ENCODE measurements at regions not wholly inside any gene's neighbourhood (a gene's known extent, or its start where the extent isn't known, plus 50 kb on each side); places are given as distances from the start of the nearest gene placed in this dataset.

- no peak for TF ChIP-seq ZNF623 (tag by site-specific recombination; IDR thresholded peaks at IDR 0.05)
- TF ChIP-seq ZNF777 (tag by site-specific recombination; IDR thresholded peaks at IDR 0.05; ENCODE audit: borderline replicate concordance): no peak
These were observed 227.7 kb downstream of the C4orf33 start (continued) for GRCh38 chr4:129323658-129324057.

GRCh38 chr4:129326571-129327460 lies 230.9 kb downstream of the C4orf33 start:
- Histone ChIP-seq H3K36me3 (ENCODE audit: control insufficient read depth in 2 of 2, insufficient read depth in 1 of 2, low read length in 2 of 2) (no peaks in the 10 kb centered on the region), H3K27ac (ENCODE audit: extremely low read depth, low read depth, low read length) (no peak overlapping the region), H3K9me3 (ENCODE audit: control insufficient read depth, insufficient read depth, low read depth, low read length) (no peaks in the 10 kb centered on the region), H3K4me1 (ENCODE audit: control insufficient read depth, insufficient read depth, low read length) (no peaks in the 10 kb centered on the region), H3K4me3 (ENCODE audit: low read depth, low read length) (no peak overlapping the region)
- POLR2A ChIA-PET: no interaction called here
- CTCF ChIA-PET: no interaction called here
- TF ChIP-seq, protein P1, sequence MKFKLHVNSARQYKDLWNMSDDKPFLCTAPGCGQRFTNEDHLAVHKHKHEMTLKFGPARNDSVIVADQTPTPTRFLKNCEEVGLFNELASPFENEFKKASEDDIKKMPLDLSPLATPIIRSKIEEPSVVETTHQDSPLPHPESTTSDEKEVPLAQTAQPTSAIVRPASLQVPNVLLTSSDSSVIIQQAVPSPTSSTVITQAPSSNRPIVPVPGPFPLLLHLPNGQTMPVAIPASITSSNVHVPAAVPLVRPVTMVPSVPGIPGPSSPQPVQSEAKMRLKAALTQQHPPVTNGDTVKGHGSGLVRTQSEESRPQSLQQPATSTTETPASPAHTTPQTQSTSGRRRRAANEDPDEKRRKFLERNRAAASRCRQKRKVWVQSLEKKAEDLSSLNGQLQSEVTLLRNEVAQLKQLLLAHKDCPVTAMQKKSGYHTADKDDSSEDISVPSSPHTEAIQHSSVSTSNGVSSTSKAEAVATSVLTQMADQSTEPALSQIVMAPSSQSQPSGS (tag by site-specific recombination; IDR thresholded peaks at IDR 0.05; ENCODE audit: low read depth): no peak
- TF ChIP-seq AEBP2 (tag by site-specific recombination; IDR thresholded peaks at IDR 0.05; ENCODE audit: borderline replicate concordance) (no peak), ZFP37 (tag by site-specific recombination; IDR thresholded peaks at IDR 0.05) (no peak), KLF1 (tag by site-specific recombination; IDR thresholded peaks at IDR 0.05) (no peak), ZNF23 (tag by site-specific recombination; IDR thresholded peaks at IDR 0.05; ENCODE audit: borderline replicate concordance) (no peak), EGR2 (tag by site-specific recombination; IDR thresholded peaks at IDR 0.05; ENCODE audit: low read depth) (no peak), ZNF776 (tag by site-specific recombination; IDR thresholded peaks at IDR 0.05; ENCODE audit: borderline replicate concordance) (no peak), FEZF1 (tag by site-specific recombination; IDR thresholded peaks at IDR 0.05) (no peak), ZNF843 (tag by site-specific recombination; IDR thresholded peaks at IDR 0.05) (no peak), ZNF211 (tag by site-specific recombination; IDR thresholded peaks at IDR 0.05; ENCODE audit: low read depth) (no peak)
- TF ChIP-seq, protein P2, sequence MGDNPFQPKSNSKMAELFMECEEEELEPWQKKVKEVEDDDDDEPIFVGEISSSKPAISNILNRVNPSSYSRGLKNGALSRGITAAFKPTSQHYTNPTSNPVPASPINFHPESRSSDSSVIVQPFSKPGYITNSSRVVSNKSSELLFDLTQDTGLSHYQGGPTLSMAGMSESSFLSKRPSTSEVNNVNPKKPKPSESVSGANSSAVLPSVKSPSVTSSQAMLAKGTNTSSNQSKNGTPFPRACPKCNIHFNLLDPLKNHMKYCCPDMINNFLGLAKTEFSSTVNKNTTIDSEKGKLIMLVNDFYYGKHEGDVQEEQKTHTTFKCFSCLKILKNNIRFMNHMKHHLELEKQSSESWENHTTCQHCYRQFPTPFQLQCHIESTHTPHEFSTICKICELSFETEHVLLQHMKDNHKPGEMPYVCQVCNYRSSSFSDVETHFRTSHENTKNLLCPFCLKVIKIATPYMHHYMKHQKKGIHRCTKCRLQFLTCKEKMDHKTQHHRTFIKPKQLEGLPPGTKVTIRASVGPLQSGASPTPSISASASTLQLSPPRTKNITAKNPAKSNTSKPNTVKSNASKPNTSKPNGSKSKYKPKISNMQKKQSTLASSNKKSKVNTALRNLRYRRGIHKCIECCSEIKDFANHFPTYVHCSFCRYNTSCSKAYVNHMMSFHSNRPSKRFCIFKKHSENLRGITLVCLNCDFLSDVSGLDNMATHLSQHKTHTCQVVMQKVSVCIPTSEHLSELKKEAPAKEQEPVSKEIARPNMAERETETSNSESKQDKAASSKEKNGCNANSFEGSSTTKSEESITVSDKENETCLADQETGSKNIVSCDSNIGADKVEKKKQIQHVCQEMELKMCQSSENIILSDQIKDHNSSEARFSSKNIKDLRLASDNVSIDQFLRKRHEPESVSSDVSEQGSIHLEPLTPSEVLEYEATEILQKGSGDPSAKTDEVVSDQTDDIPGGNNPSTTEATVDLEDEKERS (tag by site-specific recombination; IDR thresholded peaks at IDR 0.05): no peak

DNA sequence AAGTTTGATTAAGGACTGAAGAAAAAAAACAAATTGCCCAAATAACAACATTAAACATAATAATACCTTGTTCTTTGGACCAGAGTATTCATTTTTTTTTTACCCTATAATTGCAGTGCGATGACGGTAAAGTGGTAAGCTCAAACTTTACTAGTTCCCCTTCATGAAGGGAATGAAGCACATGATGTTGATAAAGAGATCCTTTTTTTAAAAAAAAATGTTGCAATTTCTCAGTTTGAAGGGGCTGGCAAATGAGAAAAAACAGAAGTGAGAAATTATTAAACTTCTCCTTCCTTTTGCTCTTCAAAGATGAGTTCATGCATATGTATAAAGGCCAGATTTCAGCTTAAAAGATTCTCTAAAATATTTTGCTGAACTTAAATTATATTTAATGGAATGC lies 231.7 kb downstream of the C4orf33 start:
- Histone ChIP-seq H3K36me3 (ENCODE audit: control insufficient read depth in 2 of 2, insufficient read depth in 1 of 2, low read length in 2 of 2) (no peaks in the 10 kb centered on the region), H3K9me3 (ENCODE audit: control insufficient read depth, insufficient read depth, low read depth, low read length) (no peaks in the 10 kb centered on the region), H3K4me3 (ENCODE audit: low read depth, low read length) (no peak overlapping the region), H3K27ac (ENCODE audit: extremely low read depth, low read depth, low read length) (no peak overlapping the region), H3K4me1 (ENCODE audit: control insufficient read depth, insufficient read depth, low read length) (no peaks in the 10 kb centered on the region)
- ChIA-PET POLR2A (no interaction called here), CTCF (no interaction called here)
- TF ChIP-seq ZNF510 (tag by site-specific recombination; IDR thresholded peaks at IDR 0.05; ENCODE audit: insufficient replicate concordance) (no peak), ZNF292 (tag by site-specific recombination; IDR thresholded peaks at IDR 0.05; ENCODE audit: borderline replicate concordance, low read depth) (no peak), ZBTB7A (tag by site-specific recombination; IDR thresholded peaks at IDR 0.05; ENCODE audit: low read depth) (no peak), IKZF3 (tag by site-specific recombination; IDR thresholded peaks at IDR 0.05) (no peak), TCF7L2 (IDR thresholded peaks at IDR 0.05; ENCODE audit: borderline replicate concordance, low read depth, low read length) (no peak), YY1 (tag by site-specific recombination; IDR thresholded peaks at IDR 0.05) (no peak), ZBTB17 (tag by site-specific recombination; IDR thresholded peaks at IDR 0.05) (no peak), ZNF843 (tag by site-specific recombination; IDR thresholded peaks at IDR 0.05) (no peak), ZSCAN23 (tag by site-specific recombination; IDR thresholded peaks at IDR 0.05) (no peak), ZNF621 (tag by site-specific recombination; IDR thresholded peaks at IDR 0.05) (no peak), ZNF138 (tag by site-specific recombination; IDR thresholded peaks at IDR 0.05; ENCODE audit: borderline replicate concordance) (no peak), ZNF747 (tag by site-specific recombination; IDR thresholded peaks at IDR 0.05) (no peak), ZNF521 (tag by site-specific recombination; IDR thresholded peaks at IDR 0.05) (no peak), REPIN1 (tag by site-specific recombination; IDR thresholded peaks at IDR 0.05; ENCODE audit: low read depth) (no peak), ZNF132 (tag by site-specific recombination; IDR thresholded peaks at IDR 0.05; ENCODE audit: borderline replicate concordance) (no peak), GLIS1 (tag by site-specific recombination; IDR thresholded peaks at IDR 0.05) (no peak), ZNF112 (tag by site-specific recombination; IDR thresholded peaks at IDR 0.05) (no peak)

Measured in HEK293 (cell line).